ENCODE measurements at regions not wholly inside any gene's neighbourhood (a gene's known extent, or its start where the extent isn't known, plus 50 kb on each side); places are given as distances from the start of the nearest gene placed in this dataset.

GRCh38 chr3:34683851-34684250 lies 885.4 kb downstream of the PDCD6IP start:
- H3K36me3 Mint-ChIP-seq (ENCODE audit: low read depth): no peaks in the 10 kb centered on the region; the same call in 1 of the 2 replicates
- peaks cover 25% of the 10 kb centered on the region for H3K9me3 Mint-ChIP-seq
- H3K4me1 Mint-ChIP-seq (ENCODE audit: low read depth): no peaks in the 10 kb centered on the region
- TF ChIP-seq CTCF (IDR thresholded peaks at IDR 0.05): peak; percentile 77
- H3K4me3 Mint-ChIP-seq: no peak overlapping the region
- DNase-seq: peak; percentile 40
- H3K27me3 Mint-ChIP-seq (ENCODE audit: insufficient read depth): no peaks in the 10 kb centered on the region
- no peak overlapping the region for H3K27ac Mint-ChIP-seq

- Mint-ChIP-seq H3K9me3 (peaks cover 2% of the 10 kb centered on the region; the same call in 1 of the 2 replicates), H3K27ac (no peak overlapping the region), H3K4me3 (no peak overlapping the region), H3K27me3 (ENCODE audit: insufficient read depth) (no peaks in the 10 kb centered on the region), H3K4me1 (ENCODE audit: low read depth) (no peaks in the 10 kb centered on the region), H3K36me3 (ENCODE audit: low read depth) (no peaks in the 10 kb centered on the region; the same call in 1 of the 2 replicates)
- no peak for DNase-seq
- TF ChIP-seq CTCF (IDR thresholded peaks at IDR 0.05): no peak
These were observed 888.1 kb downstream of the PDCD6IP start for GRCh38 chr3:34686541-34686940.

GRCh38 chr3:34687671-34688070 lies 889.2 kb downstream of the PDCD6IP start:
- no peak for TF ChIP-seq CTCF (IDR thresholded peaks at IDR 0.05)
- Mint-ChIP-seq H3K36me3 (ENCODE audit: low read depth) (no peaks in the 10 kb centered on the region; the same call in 1 of the 2 replicates), H3K4me3 (no peak overlapping the region), H3K9me3 (peaks cover 6% of the 10 kb centered on the region; the same call in 1 of the 2 replicates), H3K27me3 (ENCODE audit: insufficient read depth) (no peaks in the 10 kb centered on the region), H3K4me1 (ENCODE audit: low read depth) (no peaks in the 10 kb centered on the region), H3K27ac (no peak overlapping the region)
- no peak for DNase-seq

GRCh38 chr3:34696831-34697230 lies 898.4 kb downstream of the PDCD6IP start:
- no peak for TF ChIP-seq CTCF (IDR thresholded peaks at IDR 0.05)
- no peak for DNase-seq

GRCh38 chr3:34703053-34703452 lies 904.6 kb downstream of the PDCD6IP start:
- no peak overlapping the region for H3K4me3 Mint-ChIP-seq
- no peaks in the 10 kb centered on the region; the same call in 1 of the 2 replicates for H3K36me3 Mint-ChIP-seq (ENCODE audit: low read depth)
- H3K4me1 Mint-ChIP-seq (ENCODE audit: low read depth): no peaks in the 10 kb centered on the region
- DNase-seq: no peak
- H3K9me3 Mint-ChIP-seq: peaks cover 35% of the 10 kb centered on the region
- H3K27me3 Mint-ChIP-seq (ENCODE audit: insufficient read depth): no peaks in the 10 kb centered on the region
- no peak overlapping the region for H3K27ac Mint-ChIP-seq
- no peak for TF ChIP-seq CTCF (IDR thresholded peaks at IDR 0.05)

More at GRCh38 chr3:34696831-34697230, 898.4 kb downstream of the PDCD6IP start:
- Mint-ChIP-seq H3K36me3 (ENCODE audit: low read depth) (no peaks in the 10 kb centered on the region), H3K4me1 (ENCODE audit: low read depth) (no peaks in the 10 kb centered on the region), H3K27ac (no peak overlapping the region), H3K9me3 (peaks cover 36% of the 10 kb centered on the region), H3K4me3 (no peak overlapping the region), H3K27me3 (ENCODE audit: insufficient read depth) (no peaks in the 10 kb centered on the region)
